Natural killer cell (primary cell): ENCODE measurements at regions not wholly inside any gene's neighbourhood (a gene's known extent, or its start where the extent isn't known, plus 50 kb on each side); places are given as distances from the start of the nearest gene placed in this dataset.

ENCODE experiments used
- ATAC-seq, 3 donors: fragments of 150-1000 bp in 2 of 3; fragments of 200-7000 bp in 1 of 3; cut with Tn5 transposase; 1 replicate in 1 of 3; 2 replicates in 2 of 3; pipeline ENCODE4 v1.10.0; 2021; ENCODE audit warnings: mild to moderate bottlenecking in 2 of 3, moderate library complexity in 2 of 3
- DNase-seq, 2 donors: peaks; one replicate each; pipeline versions ENCODE4 v3.0.0 to v3.0.0-alpha.2; 2013 to 2021; ENCODE audit warnings: mixed read lengths in 1 of 2
- H3K27ac ChIP-seq: one replicate; pipeline ENCODE4 v1.5.1; 2013; ENCODE audit warnings: mild to moderate bottlenecking, low read length
- H3K27me3 ChIP-seq: one replicate; pipeline ENCODE4 v1.6.1; 2013; ENCODE audit warnings: low read length; ENCODE audit not compliant: control insufficient read depth, insufficient read depth
- H3K36me3 ChIP-seq: one replicate; pipeline ENCODE4 v1.6.1; 2013; ENCODE audit warnings: low read length; ENCODE audit not compliant: control insufficient read depth, insufficient read depth
- H3K4me1 ChIP-seq: one replicate; pipeline ENCODE4 v1.6.1; 2013; ENCODE audit warnings: low read length; ENCODE audit not compliant: control insufficient read depth, insufficient read depth
- H3K4me3 ChIP-seq: one replicate; pipeline ENCODE4 v1.5.1; 2013; ENCODE audit warnings: low read length
- H3K9me3 ChIP-seq: one replicate; pipeline ENCODE4 v1.6.1; 2013; ENCODE audit warnings: low read length; ENCODE audit not compliant: control insufficient read depth, insufficient read depth
- H3K27ac Mint-ChIP-seq, 2 donors: one replicate each; pipeline ENCODE4 v1.8.0; 2022; ENCODE audit warnings: mild to moderate bottlenecking in 2 of 2, mixed read lengths in 2 of 2, moderate library complexity in 1 of 2
- H3K27me3 Mint-ChIP-seq, 2 donors: one replicate each; pipeline ENCODE4 v1.8.0; 2022; ENCODE audit warnings: low read depth in 2 of 2, mixed read lengths in 2 of 2
- H3K36me3 Mint-ChIP-seq: one replicate; pipeline ENCODE4 v1.8.0; 2022; ENCODE audit warnings: mixed read lengths
- H3K4me1 Mint-ChIP-seq, 2 donors: one replicate each; pipeline ENCODE4 v1.8.0; 2022; ENCODE audit warnings: mixed read lengths in 2 of 2
- H3K4me3 Mint-ChIP-seq: one replicate; pipeline ENCODE4 v1.8.0; 2022; ENCODE audit warnings: mild to moderate bottlenecking, moderate library complexity, mixed read lengths
- H3K9me3 Mint-ChIP-seq, 2 donors: one replicate each; pipeline ENCODE4 v1.8.0; 2022; ENCODE audit warnings: mixed read lengths in 2 of 2
- CTCF ChIP-seq: fragments of 200-600 bp; IDR thresholded peaks from one replicate; pipeline ENCODE4 v1.8.0; 2022; ENCODE audit warnings: antibody characterized with exemption
- WGBS: methylation state at CpG from one replicate; pipeline ENCODE4 v1.1.7; 2013; ENCODE audit warnings: missing lambda C conversion rate; ENCODE audit not compliant: insufficient coverage; 5-methylcytosine and 5-hydroxymethylcytosine counted together
- intact Hi-C: fragments of 100-400 bp; cut with micrococcal nuclease; formaldehyde crosslinking; loops from one replicate; pipeline ENCODE4 v1.14.2; 2022

DNA sequence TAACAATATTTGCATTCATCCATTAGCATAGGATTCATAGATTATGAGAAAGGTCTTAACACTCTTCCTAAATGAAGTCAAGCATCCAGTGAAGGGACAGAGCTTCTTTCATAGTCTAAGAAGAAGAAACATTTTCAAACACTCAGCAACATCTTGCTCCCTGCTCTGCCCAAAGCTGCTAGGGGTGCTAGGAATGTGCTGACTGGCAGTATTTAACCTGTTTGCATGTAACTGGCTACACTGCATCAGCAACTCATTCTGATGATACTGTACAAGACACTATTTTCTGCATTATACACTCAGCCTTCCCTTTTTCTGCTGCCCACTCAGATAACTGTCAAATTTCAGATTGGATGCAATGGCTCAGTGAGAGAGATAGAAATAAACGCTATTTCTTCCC lies 495.1 kb upstream of the ARID1B start:
- Histone ChIP-seq H3K27ac (no peak overlapping the region), H3K4me1 (peaks cover 2% of the 10 kb centered on the region), H3K36me3 (no peaks in the 10 kb centered on the region), H3K4me3 (no peak overlapping the region), H3K9me3 (no peaks in the 10 kb centered on the region), H3K27me3 (no peaks in the 10 kb centered on the region)
- Mint-ChIP-seq H3K9me3 (peaks cover 4% of the 10 kb centered on the region in 2 donors), H3K27ac (no peak overlapping the region), H3K4me1 (no peaks in the 10 kb centered on the region), H3K27me3 (peaks cover 8% of the 10 kb centered on the region in 2 donors), H3K36me3 (no peaks in the 10 kb centered on the region), H3K4me3 (no peak overlapping the region)
- WGBS, result 100% methylated on average over 1 of the region's 1 CpG
- no peak for TF ChIP-seq CTCF
- intact Hi-C loops, result no loop called here
- DNase-seq (no peak), ATAC-seq (no peak)

- TF ChIP-seq CTCF, result no peak
- Histone ChIP-seq H3K27ac (no peak overlapping the region), H3K27me3 (no peaks in the 10 kb centered on the region), H3K4me3 (no peak overlapping the region), H3K9me3 (no peaks in the 10 kb centered on the region), H3K4me1 (peaks cover 2% of the 10 kb centered on the region), H3K36me3 (no peaks in the 10 kb centered on the region)
- Mint-ChIP-seq H3K27ac (no peak overlapping the region), H3K4me3 (no peak overlapping the region), H3K4me1 (no peaks in the 10 kb centered on the region), H3K9me3 (peaks cover 4% of the 10 kb centered on the region in 2 donors), H3K27me3 (peaks cover 8% of the 10 kb centered on the region in 2 donors), H3K36me3 (no peaks in the 10 kb centered on the region)
- DNase-seq (no peak), ATAC-seq (no peak)
- intact Hi-C loops, result no loop called here
- 21% methylated on average over 2 of the region's 4 CpGs for WGBS
Observed at GRCh38 chr6:156281266-156281665, 495.9 kb upstream of the ARID1B start.

DNA sequence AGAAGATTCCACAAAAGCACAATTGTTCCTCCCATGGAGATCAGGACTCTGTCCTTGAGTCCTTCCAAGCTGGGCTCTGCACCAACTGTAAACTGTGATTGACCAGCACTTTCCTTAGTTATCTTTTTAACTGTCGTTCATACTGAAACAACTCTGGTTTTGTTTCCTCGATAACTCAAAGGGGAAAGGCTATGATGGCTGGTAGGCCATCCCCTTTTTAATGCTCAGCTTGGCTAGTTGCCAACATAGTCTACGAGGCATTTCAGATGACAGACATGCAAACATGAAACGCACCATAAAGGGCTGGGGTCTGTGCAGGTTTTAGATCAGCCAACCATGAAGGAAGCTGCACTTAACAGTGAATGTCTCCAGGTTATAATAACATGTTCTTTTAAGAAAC lies 497.1 kb upstream of the ARID1B start:
- Mint-ChIP-seq H3K4me1 (no peaks in the 10 kb centered on the region), H3K27ac (no peak overlapping the region), H3K4me3 (no peak overlapping the region), H3K9me3 (peaks cover 4% of the 10 kb centered on the region in 2 donors), H3K27me3 (peaks cover 8 to 11% of the 10 kb centered on the region in 2 donors), H3K36me3 (no peaks in the 10 kb centered on the region)
- H3K27ac ChIP-seq, result no peak overlapping the region
- H3K9me3 ChIP-seq, result no peaks in the 10 kb centered on the region
- no peaks in the 10 kb centered on the region for H3K36me3 ChIP-seq
- no peak for ATAC-seq
- WGBS, result 36% methylated on average over 4 of the region's 4 CpGs
- intact Hi-C loops, result no loop called here
- H3K27me3 ChIP-seq, result no peaks in the 10 kb centered on the region
- no peak for TF ChIP-seq CTCF
- H3K4me3 ChIP-seq, result no peak overlapping the region
- H3K4me1 ChIP-seq, result peaks cover 2% of the 10 kb centered on the region
- no peak for DNase-seq

DNA sequence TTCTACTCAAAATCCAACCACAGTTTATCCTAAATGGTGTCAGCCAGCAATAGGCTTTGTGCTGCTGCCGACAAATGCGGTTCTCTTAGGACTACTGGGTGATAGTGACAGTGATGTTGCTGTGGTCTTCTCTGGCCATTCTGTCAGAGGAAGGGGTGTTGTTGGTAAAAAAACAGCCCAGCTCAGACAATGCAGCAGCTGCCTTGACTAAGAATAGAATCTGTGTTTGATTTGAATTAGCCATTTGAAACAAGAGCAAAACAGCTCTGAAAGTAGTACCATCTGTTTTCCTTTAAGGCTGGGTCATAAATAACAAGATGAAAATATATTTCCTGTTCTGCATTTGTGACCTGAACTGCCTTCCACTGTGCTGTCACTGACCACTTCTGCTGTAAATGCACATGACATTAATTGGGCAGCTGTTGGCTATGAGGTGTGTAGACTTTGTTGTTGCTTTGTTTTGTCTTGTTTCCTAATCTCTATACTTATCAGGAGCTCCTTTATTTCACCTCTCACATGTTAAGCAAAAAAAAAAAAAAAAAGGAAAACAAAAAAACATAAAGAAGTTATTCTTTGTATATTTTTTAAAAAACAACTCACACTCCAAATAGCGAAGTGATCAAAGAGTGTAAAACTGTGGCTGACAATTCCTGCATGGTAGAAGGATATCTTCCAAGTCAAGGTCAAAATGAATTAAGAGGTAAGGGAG lies 497.8 kb upstream of the ARID1B start:
- WGBS, result 23% methylated on average over 2 of the region's 3 CpGs
- Histone ChIP-seq H3K4me1 (peaks cover 2% of the 10 kb centered on the region), H3K36me3 (no peaks in the 10 kb centered on the region), H3K4me3 (no peak overlapping the region), H3K9me3 (no peaks in the 10 kb centered on the region), H3K27me3 (no peaks in the 10 kb centered on the region), H3K27ac (no peak overlapping the region)
- Mint-ChIP-seq H3K9me3 (peaks cover 4% of the 10 kb centered on the region in 2 donors), H3K27me3 (peaks cover 8 to 11% of the 10 kb centered on the region in 2 donors), H3K4me1 (no peaks in the 10 kb centered on the region), H3K27ac (no peak overlapping the region), H3K4me3 (no peak overlapping the region), H3K36me3 (no peaks in the 10 kb centered on the region)
- DNase-seq, result no peak
- intact Hi-C loops, result no loop called here
- no peak for TF ChIP-seq CTCF
- no peak for ATAC-seq
